HL-60 (cell line): ENCODE measurements at regions not wholly inside any gene's neighbourhood (a gene's known extent, or its start where the extent isn't known, plus 50 kb on each side); places are given as distances from the start of the nearest gene placed in this dataset.

Experiments
- POLR2AphosphoS5 ChIP-seq: IDR thresholded peaks from 2 replicates; pipeline ENCODE4 v1.6.1; 2012; ENCODE audit warnings: low read depth
- SPI1 ChIP-seq: IDR thresholded peaks from 2 replicates; pipeline ENCODE4 v1.6.1; 2012; ENCODE audit warnings: low read depth, mild to moderate bottlenecking, borderline replicate concordance
- TF ChIP-seq, protein P1 (sequence below): IDR thresholded peaks from one replicate; pipeline ENCODE4 v1.5.1; 2011; ENCODE audit warnings: low read length, control low read depth, inconsistent platforms; ENCODE audit not compliant: insufficient read depth

DNA sequence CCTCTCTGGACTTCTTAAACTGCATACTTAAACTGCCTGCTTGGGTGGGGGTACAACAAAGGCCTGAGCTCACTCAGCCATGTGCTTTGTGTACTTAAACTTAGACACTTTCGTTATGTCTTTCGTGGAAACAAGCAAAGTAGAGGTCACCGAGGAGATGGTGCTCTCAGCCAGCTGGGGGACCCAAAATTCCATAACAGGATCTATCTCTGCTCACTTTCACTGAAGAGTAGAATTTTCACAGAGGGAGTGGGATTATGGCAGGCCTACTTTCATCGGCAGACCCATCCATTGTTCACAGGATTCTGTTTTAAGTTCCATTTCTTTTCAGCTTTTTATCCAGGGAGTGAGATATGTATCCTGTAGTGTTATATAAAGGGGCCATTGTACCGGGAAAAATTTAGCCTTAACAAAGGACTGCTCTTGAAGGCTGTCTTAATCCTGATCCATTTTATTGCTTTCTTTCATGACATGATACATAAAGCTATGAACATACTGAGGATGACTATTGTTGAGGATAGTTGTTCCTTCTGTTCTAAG, 370.0 kb upstream of the GHITM start:
- TF ChIP-seq POLR2AphosphoS5 (no peak), SPI1 (no peak)
- TF ChIP-seq, protein P1, sequence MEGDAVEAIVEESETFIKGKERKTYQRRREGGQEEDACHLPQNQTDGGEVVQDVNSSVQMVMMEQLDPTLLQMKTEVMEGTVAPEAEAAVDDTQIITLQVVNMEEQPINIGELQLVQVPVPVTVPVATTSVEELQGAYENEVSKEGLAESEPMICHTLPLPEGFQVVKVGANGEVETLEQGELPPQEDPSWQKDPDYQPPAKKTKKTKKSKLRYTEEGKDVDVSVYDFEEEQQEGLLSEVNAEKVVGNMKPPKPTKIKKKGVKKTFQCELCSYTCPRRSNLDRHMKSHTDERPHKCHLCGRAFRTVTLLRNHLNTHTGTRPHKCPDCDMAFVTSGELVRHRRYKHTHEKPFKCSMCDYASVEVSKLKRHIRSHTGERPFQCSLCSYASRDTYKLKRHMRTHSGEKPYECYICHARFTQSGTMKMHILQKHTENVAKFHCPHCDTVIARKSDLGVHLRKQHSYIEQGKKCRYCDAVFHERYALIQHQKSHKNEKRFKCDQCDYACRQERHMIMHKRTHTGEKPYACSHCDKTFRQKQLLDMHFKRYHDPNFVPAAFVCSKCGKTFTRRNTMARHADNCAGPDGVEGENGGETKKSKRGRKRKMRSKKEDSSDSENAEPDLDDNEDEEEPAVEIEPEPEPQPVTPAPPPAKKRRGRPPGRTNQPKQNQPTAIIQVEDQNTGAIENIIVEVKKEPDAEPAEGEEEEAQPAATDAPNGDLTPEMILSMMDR: no peak
